Ishikawa (cell line): ENCODE measurements at regions not wholly inside any gene's neighbourhood (a gene's known extent, or its start where the extent isn't known, plus 50 kb on each side); places are given as distances from the start of the nearest gene placed in this dataset.

Source experiments
- CEBPB ChIP-seq: IDR thresholded peaks from 2 replicates; pipeline ENCODE4 v1.6.1; 2012
- CREB1 ChIP-seq: IDR thresholded peaks from 2 replicates; pipeline ENCODE4 v1.6.1; 2012; ENCODE audit warnings: low read depth
- EGR1 ChIP-seq: IDR thresholded peaks from 2 replicates; pipeline ENCODE4 v1.6.1; 2012
- EP300 ChIP-seq: IDR thresholded peaks from 2 replicates; pipeline ENCODE4 v1.6.1; 2012; ENCODE audit warnings: borderline replicate concordance
- FOXM1 ChIP-seq: IDR thresholded peaks from 2 replicates; pipeline ENCODE4 v1.6.1; 2012; ENCODE audit warnings: low read depth, borderline replicate concordance
- NFIC ChIP-seq: IDR thresholded peaks from 2 replicates; pipeline ENCODE4 v1.6.1; 2012
- RAD21 ChIP-seq: IDR thresholded peaks from 2 replicates; pipeline ENCODE4 v1.6.1; 2012; ENCODE audit warnings: low read depth
- TAF1 ChIP-seq: IDR thresholded peaks from 2 replicates; pipeline ENCODE4 v1.6.1; 2012; ENCODE audit warnings: low read depth, mild to moderate bottlenecking
- TCF12 ChIP-seq: IDR thresholded peaks from 2 replicates; pipeline ENCODE4 v1.6.1; 2012; ENCODE audit warnings: low read depth
- YY1 ChIP-seq: IDR thresholded peaks from 2 replicates; pipeline ENCODE4 v1.6.1; 2012; ENCODE audit warnings: low read depth
- TF ChIP-seq, protein P1 (sequence below): IDR thresholded peaks from 2 replicates; pipeline ENCODE4 v1.6.1; 2012
- TF ChIP-seq, protein P2 (sequence below): IDR thresholded peaks from 2 replicates; pipeline ENCODE4 v1.6.1; 2012
- TF ChIP-seq, protein P3 (sequence below): IDR thresholded peaks from 2 replicates; pipeline ENCODE4 v1.6.1; 2012; ENCODE audit warnings: low read depth, mild to moderate bottlenecking

GRCh38 chr4:57231781-57232180 is 121.6 kb upstream of the IGFBP7 start:
- no peak for TF ChIP-seq FOXM1
- TF ChIP-seq, protein P1, sequence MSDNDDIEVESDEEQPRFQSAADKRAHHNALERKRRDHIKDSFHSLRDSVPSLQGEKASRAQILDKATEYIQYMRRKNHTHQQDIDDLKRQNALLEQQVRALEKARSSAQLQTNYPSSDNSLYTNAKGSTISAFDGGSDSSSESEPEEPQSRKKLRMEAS, result no peak
- TF ChIP-seq TCF12, result no peak
- TF ChIP-seq RAD21, result no peak
- TF ChIP-seq, protein P2, sequence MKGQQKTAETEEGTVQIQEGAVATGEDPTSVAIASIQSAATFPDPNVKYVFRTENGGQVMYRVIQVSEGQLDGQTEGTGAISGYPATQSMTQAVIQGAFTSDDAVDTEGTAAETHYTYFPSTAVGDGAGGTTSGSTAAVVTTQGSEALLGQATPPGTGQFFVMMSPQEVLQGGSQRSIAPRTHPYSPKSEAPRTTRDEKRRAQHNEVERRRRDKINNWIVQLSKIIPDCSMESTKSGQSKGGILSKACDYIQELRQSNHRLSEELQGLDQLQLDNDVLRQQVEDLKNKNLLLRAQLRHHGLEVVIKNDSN, result no peak
- no peak for TF ChIP-seq TAF1
- TF ChIP-seq EP300, result no peak
- TF ChIP-seq EGR1, result no peak
- TF ChIP-seq, protein P3, sequence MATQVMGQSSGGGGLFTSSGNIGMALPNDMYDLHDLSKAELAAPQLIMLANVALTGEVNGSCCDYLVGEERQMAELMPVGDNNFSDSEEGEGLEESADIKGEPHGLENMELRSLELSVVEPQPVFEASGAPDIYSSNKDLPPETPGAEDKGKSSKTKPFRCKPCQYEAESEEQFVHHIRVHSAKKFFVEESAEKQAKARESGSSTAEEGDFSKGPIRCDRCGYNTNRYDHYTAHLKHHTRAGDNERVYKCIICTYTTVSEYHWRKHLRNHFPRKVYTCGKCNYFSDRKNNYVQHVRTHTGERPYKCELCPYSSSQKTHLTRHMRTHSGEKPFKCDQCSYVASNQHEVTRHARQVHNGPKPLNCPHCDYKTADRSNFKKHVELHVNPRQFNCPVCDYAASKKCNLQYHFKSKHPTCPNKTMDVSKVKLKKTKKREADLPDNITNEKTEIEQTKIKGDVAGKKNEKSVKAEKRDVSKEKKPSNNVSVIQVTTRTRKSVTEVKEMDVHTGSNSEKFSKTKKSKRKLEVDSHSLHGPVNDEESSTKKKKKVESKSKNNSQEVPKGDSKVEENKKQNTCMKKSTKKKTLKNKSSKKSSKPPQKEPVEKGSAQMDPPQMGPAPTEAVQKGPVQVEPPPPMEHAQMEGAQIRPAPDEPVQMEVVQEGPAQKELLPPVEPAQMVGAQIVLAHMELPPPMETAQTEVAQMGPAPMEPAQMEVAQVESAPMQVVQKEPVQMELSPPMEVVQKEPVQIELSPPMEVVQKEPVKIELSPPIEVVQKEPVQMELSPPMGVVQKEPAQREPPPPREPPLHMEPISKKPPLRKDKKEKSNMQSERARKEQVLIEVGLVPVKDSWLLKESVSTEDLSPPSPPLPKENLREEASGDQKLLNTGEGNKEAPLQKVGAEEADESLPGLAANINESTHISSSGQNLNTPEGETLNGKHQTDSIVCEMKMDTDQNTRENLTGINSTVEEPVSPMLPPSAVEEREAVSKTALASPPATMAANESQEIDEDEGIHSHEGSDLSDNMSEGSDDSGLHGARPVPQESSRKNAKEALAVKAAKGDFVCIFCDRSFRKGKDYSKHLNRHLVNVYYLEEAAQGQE, result no peak
- no peak for TF ChIP-seq CEBPB
- TF ChIP-seq NFIC, result no peak
- TF ChIP-seq YY1, result no peak
- TF ChIP-seq CREB1, result no peak
